ENCODE measurements at regions not wholly inside any gene's neighbourhood (a gene's known extent, or its start where the extent isn't known, plus 50 kb on each side); places are given as distances from the start of the nearest gene placed in this dataset.

- ChIA-PET POLR2A (no interaction called here), CTCF (interaction anchor here (2.1 kb wide), 1 partner anchor 422 kb away, joined by 10 read pairs; no protein-coding TSS in a partner anchor)
- Mint-ChIP-seq H3K36me3 (ENCODE audit: low read depth) (peaks cover 14% of the 10 kb centered on the region), H3K9me3 (peaks cover 29% of the 10 kb centered on the region), H3K4me3 (no peak overlapping the region), H3K4me1 (ENCODE audit: low read depth) (peaks cover 37% of the 10 kb centered on the region), H3K27ac (no peak overlapping the region), H3K27me3 (no peaks in the 10 kb centered on the region)
- DNase-seq: no peak
- ATAC-seq: no peak
- TF ChIP-seq CTCF (IDR thresholded peaks at IDR 0.05): no peak
- intact Hi-C loops (cut with micrococcal nuclease): loop anchor here (5.0 to 10.0 kb wide), 3 partner anchors 175 to 427 kb away; no protein-coding TSS in a partner anchor
These were observed 64.5 kb downstream of the COPS8 start for GRCh38 chr2:237150186-237150585.

- ChIA-PET POLR2A (no interaction called here), CTCF (interaction anchor here (0.9 to 2.1 kb wide), 3 partner anchors 28 to 421 kb away, joined by 3 to 10 read pairs (median 3); no protein-coding TSS in a partner anchor)
- DNase-seq (no peak), ATAC-seq (no peak)
- peaks cover 12% of the 10 kb centered on the region for H3K36me3 Mint-ChIP-seq (ENCODE audit: low read depth)
- no peak for TF ChIP-seq CTCF (IDR thresholded peaks at IDR 0.05)
- intact Hi-C loops (cut with micrococcal nuclease): loop anchor here (5.0 to 10.0 kb wide), 3 partner anchors 174 to 426 kb away; no protein-coding TSS in a partner anchor
- H3K4me1 Mint-ChIP-seq (ENCODE audit: low read depth): peaks cover 44% of the 10 kb centered on the region
- peaks cover 25% of the 10 kb centered on the region for H3K9me3 Mint-ChIP-seq
- H3K27ac Mint-ChIP-seq: no peak overlapping the region
- no peak overlapping the region for H3K4me3 Mint-ChIP-seq
- no peaks in the 10 kb centered on the region for H3K27me3 Mint-ChIP-seq
These were observed 65.2 kb downstream of the COPS8 start for GRCh38 chr2:237150831-237151375.

GRCh38 chr2:237152361-237152760 lies 66.7 kb downstream of the COPS8 start:
- intact Hi-C loops (cut with micrococcal nuclease): loop anchor here (5.0 to 10.0 kb wide), 3 partner anchors 172 to 425 kb away; no protein-coding TSS in a partner anchor

GRCh38 chr2:237153181-237153580 lies 67.5 kb downstream of the COPS8 start:
- H3K27me3 Mint-ChIP-seq: no peaks in the 10 kb centered on the region
- POLR2A ChIA-PET: no interaction called here
- H3K4me3 Mint-ChIP-seq: no peak overlapping the region

More at GRCh38 chr2:237152361-237152760, 66.7 kb downstream of the COPS8 start:
- no peak for ATAC-seq
- Mint-ChIP-seq H3K27ac (no peak overlapping the region), H3K4me3 (no peak overlapping the region), H3K27me3 (no peaks in the 10 kb centered on the region), H3K36me3 (ENCODE audit: low read depth) (peaks cover 11% of the 10 kb centered on the region), H3K9me3 (peaks cover 11% of the 10 kb centered on the region), H3K4me1 (ENCODE audit: low read depth) (peaks cover 54% of the 10 kb centered on the region)
- TF ChIP-seq CTCF (IDR thresholded peaks at IDR 0.05): no peak
- ChIA-PET CTCF (interaction anchor here (2.8 kb wide), 1 partner anchor 268 kb away, joined by 29 read pairs; no protein-coding TSS in a partner anchor), POLR2A (no interaction called here)
- no peak for DNase-seq

More at GRCh38 chr2:237153181-237153580, 67.5 kb downstream of the COPS8 start:
- H3K27ac Mint-ChIP-seq: no peak overlapping the region
- intact Hi-C loops (cut with micrococcal nuclease): loop anchor here (5.0 to 10.0 kb wide), 3 partner anchors 172 to 424 kb away; no protein-coding TSS in a partner anchor
- peaks cover 52% of the 10 kb centered on the region for H3K4me1 Mint-ChIP-seq (ENCODE audit: low read depth)
- H3K36me3 Mint-ChIP-seq (ENCODE audit: low read depth): peaks cover 6% of the 10 kb centered on the region
- H3K9me3 Mint-ChIP-seq: peaks cover 5% of the 10 kb centered on the region
- ATAC-seq (no peak), DNase-seq (no peak)
- CTCF ChIA-PET: interaction anchor here (1.5 to 2.8 kb wide), 8 partner anchors 10 to 418 kb away, joined by 3 to 29 read pairs (median 8); no protein-coding TSS in a partner anchor
- no peak for TF ChIP-seq CTCF (IDR thresholded peaks at IDR 0.05)

Measured in activated CD8-positive, alpha-beta T cell treated with anti-CD3 and anti-CD28 coated beads for 36 hours (primary cell).